ENCODE measurements at regions not wholly inside any gene's neighbourhood (a gene's known extent, or its start where the extent isn't known, plus 50 kb on each side); places are given as distances from the start of the nearest gene placed in this dataset.

- no CpG with 5 or more reads among the region's 3 CpGs for WGBS, 2 experiments (ENCODE audit: extremely low coverage in 2 of 2, insufficient read length in 1 of 2)
- BruUV-seq (replicated peaks), result no TSS peak
Measured at GRCh38 chr10:8468477-8468876, 414.0 kb downstream of the GATA3 start.

More at GRCh38 chr10:8468477-8468876, 414.0 kb downstream of the GATA3 start:
- DNase-seq, result no peak
- dilution Hi-C loops (cut with HindIII; ENCODE audit: low sequenced_read_pairs, unreplicated experiment) (no loop called here), in situ Hi-C loops (cut with MboI; ENCODE audit: low sequenced_read_pairs) (no loop called here), intact Hi-C loops (cut with micrococcal nuclease) (no loop called here)
- Histone ChIP-seq H3K36me3 (ENCODE audit: control insufficient read depth, insufficient read depth, low read length) (no peaks in the 10 kb centered on the region), H3K56ac (ENCODE audit: extremely low read depth, insufficient read depth, low read length) (no peak overlapping the region; the same call in 1 of the 2 replicates), H3K9me3 (ENCODE audit: control insufficient read depth, insufficient read depth, low read length) (peaks cover 5% of the 10 kb centered on the region; the same call in 1 of the 2 replicates), H2BK120ac (ENCODE audit: low read depth, low read length) (no peak overlapping the region), H3K4me3 (ENCODE audit: insufficient read depth, low read depth, low read length) (no peak overlapping the region), H4K91ac (ENCODE audit: insufficient read depth, low read depth, low read length) (no peak overlapping the region), H3K4ac (ENCODE audit: low read depth, low read length) (no peak overlapping the region), H2BK15ac (ENCODE audit: low read depth, low read length) (no peak overlapping the region), H3K18ac (ENCODE audit: low read depth, low read length) (no peak overlapping the region), H4K20me1 (ENCODE audit: insufficient read depth, low read length) (no peaks in the 10 kb centered on the region), H3K9ac (ENCODE audit: low read depth, low read length) (no peak overlapping the region), H2AK9ac (replicated peaks; ENCODE audit: low read depth, low read length, poor library complexity) (no peak overlapping the region), H3K23ac (ENCODE audit: low read depth, low read length) (no peak overlapping the region), H3K4me2 (ENCODE audit: low read depth, low read length) (no peak overlapping the region), H3K27me3 (ENCODE audit: control insufficient read depth, insufficient read depth, low read length) (no peaks in the 10 kb centered on the region), H3K14ac (replicated peaks; ENCODE audit: low read depth, low read length) (no peak overlapping the region), H2AFZ (replicated peaks; ENCODE audit: low read length, poor library complexity) (no peak overlapping the region), H3K27ac (ENCODE audit: insufficient read depth, low read length) (no peak overlapping the region), H4K5ac (ENCODE audit: low read depth, low read length) (no peak overlapping the region), H3K9me1 (ENCODE audit: insufficient read depth, low read length) (no peaks in the 10 kb centered on the region), H3K4me1 (ENCODE audit: control insufficient read depth, insufficient read depth, low read length) (no peaks in the 10 kb centered on the region), H2AK5ac (ENCODE audit: low read depth, low read length) (no peak overlapping the region), H3K79me1 (ENCODE audit: low read depth in 1 of 2, low read length in 2 of 2) (no peaks in the 10 kb centered on the region), H2BK5ac (ENCODE audit: low read depth, low read length, poor library complexity, severe bottlenecking) (no peak overlapping the region), H4K8ac (ENCODE audit: low read depth in 2 of 2, low read length in 2 of 2) (no peak overlapping the region), H2BK20ac (ENCODE audit: low read depth, low read length) (no peak overlapping the region)
- ChIA-PET POLR2A (ENCODE audit: unreplicated experiment) (interaction anchor here (0.6 kb wide), 1 partner anchor 454 kb away, joined by 8 read pairs; no protein-coding TSS in a partner anchor), CTCF (no interaction called here)
- ATAC-seq (ENCODE audit: low read depth), result no peak
- TF ChIP-seq MAFK (IDR thresholded peaks at IDR 0.05; ENCODE audit: low read depth, low read length) (no peak), SMC3 (IDR thresholded peaks at IDR 0.05; ENCODE audit: low read depth, low read length) (no peak), CTCF (conservative IDR thresholded peaks at IDR 0.05; ENCODE audit: low read depth, low read length) (no peak), CEBPB (IDR thresholded peaks at IDR 0.05; ENCODE audit: low read depth, low read length) (no peak), MXI1 (IDR thresholded peaks at IDR 0.05; ENCODE audit: borderline replicate concordance, low read depth, low read length) (no peak)
- TF ChIP-seq, protein P1, sequence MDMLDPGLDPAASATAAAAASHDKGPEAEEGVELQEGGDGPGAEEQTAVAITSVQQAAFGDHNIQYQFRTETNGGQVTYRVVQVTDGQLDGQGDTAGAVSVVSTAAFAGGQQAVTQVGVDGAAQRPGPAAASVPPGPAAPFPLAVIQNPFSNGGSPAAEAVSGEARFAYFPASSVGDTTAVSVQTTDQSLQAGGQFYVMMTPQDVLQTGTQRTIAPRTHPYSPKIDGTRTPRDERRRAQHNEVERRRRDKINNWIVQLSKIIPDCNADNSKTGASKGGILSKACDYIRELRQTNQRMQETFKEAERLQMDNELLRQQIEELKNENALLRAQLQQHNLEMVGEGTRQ (IDR thresholded peaks at IDR 0.05; ENCODE audit: low read depth, low read length), result no peak

Data from IMR-90 (cell line).